ENCODE measurements at regions not wholly inside any gene's neighbourhood (a gene's known extent, or its start where the extent isn't known, plus 50 kb on each side); places are given as distances from the start of the nearest gene placed in this dataset.
A peak's percentile ranks its signal among the peaks of the same experiment; 100 is the strongest.
"Not testable (repeated sequence)": the region's sequence is repeated elsewhere in the genome, so short reads cannot be mapped to it uniquely, and the experiment has no call there.

- not testable (repeated sequence) for DNase-seq (ENCODE audit: low read depth); H3K4me3 ChIP-seq (ENCODE audit: low read length)
Observed at GRCh38 chr6:60392969-60393368, 1893.1 kb downstream of the KHDRBS2 start.

DNA sequence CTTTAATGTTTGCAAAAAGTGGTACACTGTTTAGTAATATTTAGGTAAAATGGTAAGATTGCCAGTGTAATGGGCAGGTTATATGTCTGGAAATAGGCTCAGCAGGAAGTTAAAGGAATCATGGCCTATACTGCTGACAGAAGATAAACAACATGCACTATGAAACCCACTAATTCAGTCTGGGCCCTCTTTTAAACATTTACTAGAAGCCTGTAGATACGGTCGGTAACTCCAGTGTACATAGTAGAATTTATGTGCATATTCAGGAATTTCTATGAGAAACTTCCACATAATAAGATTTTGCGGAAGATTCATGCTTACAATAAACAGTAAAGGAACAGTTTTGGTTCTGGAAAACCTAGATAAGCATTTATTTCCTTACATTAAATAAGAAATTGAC lies 1896.9 kb downstream of the KHDRBS2 start:
- not testable (repeated sequence) for H3K4me3 ChIP-seq (ENCODE audit: low read length); DNase-seq (ENCODE audit: low read depth)

DNA sequence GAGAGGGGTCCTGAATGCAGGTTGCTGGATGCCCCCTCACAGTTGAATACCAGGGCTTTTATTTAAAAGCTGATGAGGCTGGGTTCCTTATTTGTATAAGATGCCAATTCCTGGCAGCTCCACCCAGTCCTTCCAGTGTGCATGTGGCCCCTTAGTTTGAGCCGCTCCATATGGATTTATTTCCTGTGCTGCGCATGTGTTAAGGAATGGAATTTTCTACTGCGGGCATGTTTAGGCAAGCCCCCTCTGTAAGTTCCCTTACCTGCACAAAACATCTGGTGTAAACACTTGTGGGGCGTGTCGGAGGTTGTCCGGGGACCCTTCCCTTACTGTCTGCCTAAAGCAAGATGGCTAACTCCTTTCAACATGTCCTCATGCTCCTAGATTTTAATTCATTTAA lies 1901.4 kb downstream of the KHDRBS2 start:
- DNase-seq (ENCODE audit: low read depth): not testable (repeated sequence)

GRCh38 chr6:60382771-60383170 lies 1903.3 kb downstream of the KHDRBS2 start:
- DNase-seq (ENCODE audit: low read depth); H3K4me3 ChIP-seq (ENCODE audit: low read length): not testable (repeated sequence)

More for the DNA sequence above, 1901.4 kb downstream of the KHDRBS2 start:
- H3K4me3 ChIP-seq (ENCODE audit: low read length): not testable (repeated sequence)

- H3K4me3 ChIP-seq (ENCODE audit: low read length); DNase-seq (ENCODE audit: low read depth): not testable (repeated sequence)
Observed at GRCh38 chr6:60374078-60374477, 1911.9 kb downstream of the KHDRBS2 start.

- peak; percentile 9 for DNase-seq (ENCODE audit: low read depth)
- H3K4me3 ChIP-seq (ENCODE audit: low read length): not testable (repeated sequence)
Observed at GRCh38 chr6:60367800-60368199, 1918.2 kb downstream of the KHDRBS2 start.

- H3K4me3 ChIP-seq (ENCODE audit: low read length); DNase-seq (ENCODE audit: low read depth): not testable (repeated sequence)
Observed at GRCh38 chr6:60365901-60366300, 1920.1 kb downstream of the KHDRBS2 start.

DNA sequence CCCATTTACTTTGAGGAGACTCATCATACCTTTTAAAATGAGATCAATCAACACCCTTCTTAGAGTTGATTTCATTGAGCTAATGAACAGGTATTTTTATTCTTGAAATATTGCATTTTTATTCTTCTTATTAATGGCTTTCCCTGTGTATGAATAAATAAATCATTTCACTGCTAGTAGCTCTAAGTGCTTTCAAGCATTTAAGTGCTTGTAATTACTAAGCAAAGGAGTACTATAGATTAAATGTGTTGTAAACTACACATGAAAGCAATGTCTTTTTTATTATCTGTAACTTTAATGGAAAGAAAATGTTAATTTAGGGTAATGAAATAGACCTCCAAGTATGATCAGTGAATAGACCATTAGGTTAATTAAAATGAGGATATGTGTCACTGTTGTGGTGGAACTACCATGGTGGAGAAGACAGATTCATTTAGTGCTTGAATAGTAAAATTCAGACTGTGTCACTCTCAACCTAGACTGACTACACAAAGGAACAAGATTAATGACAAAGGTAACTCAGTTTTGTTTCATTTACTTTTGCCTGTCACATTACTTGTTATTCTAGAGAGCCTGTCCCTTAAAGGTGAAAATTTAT lies 1943.5 kb downstream of the KHDRBS2 start:
- not testable (repeated sequence) for H3K4me3 ChIP-seq (ENCODE audit: low read length); DNase-seq (ENCODE audit: low read depth)

GRCh38 chr6:60338328-60339071 lies 1947.5 kb downstream of the KHDRBS2 start:
- H3K4me3 ChIP-seq (ENCODE audit: low read length); DNase-seq (ENCODE audit: low read depth): not testable (repeated sequence)

DNA sequence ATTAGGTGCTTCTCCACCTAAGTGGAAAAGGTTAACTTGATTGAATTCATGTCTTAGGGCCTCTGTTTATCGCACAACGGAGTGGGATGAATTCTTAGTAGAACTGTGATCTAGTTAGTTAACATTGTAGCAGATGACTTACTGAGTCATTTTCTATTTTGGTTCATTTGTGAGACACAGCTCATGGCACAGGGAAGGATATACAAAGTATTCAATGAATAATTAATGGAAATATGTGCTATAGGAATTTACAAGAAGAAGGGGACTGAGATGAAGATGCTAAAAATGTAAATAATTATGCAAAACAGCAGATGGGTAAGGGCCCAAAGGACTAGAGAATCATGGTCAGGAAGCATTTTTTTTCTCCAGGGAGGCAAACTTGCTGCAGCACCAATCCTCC lies 1950.9 kb downstream of the KHDRBS2 start:
- not testable (repeated sequence) for H3K4me3 ChIP-seq (ENCODE audit: low read length); DNase-seq (ENCODE audit: low read depth)

- not testable (repeated sequence) for DNase-seq (ENCODE audit: low read depth); H3K4me3 ChIP-seq (ENCODE audit: low read length)
Observed at GRCh38 chr6:60333708-60334107, 1952.3 kb downstream of the KHDRBS2 start.

DNA sequence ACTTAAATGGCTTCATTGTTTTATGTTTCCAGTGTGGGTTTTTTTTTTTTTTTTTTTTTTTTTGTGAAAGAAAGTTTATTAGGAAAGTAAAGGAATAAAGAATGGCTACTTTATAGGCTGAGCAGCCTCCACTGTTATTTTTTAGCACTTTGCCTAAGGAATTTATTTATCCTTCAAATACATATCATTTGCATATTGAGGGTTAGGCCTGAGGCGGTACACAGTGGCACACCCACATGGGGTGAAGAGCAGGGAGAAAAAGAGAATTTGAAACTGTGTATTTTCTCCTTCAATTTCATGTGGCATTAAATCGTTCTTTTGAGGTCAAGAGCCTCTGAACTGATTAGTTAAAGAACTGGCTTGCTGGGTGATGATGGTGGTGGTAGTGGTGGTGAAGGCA lies 1977.1 kb downstream of the KHDRBS2 start:
- DNase-seq (ENCODE audit: low read depth); H3K4me3 ChIP-seq (ENCODE audit: low read length): not testable (repeated sequence)
